ENCODE measurements at regions not wholly inside any gene's neighbourhood (a gene's known extent, or its start where the extent isn't known, plus 50 kb on each side); places are given as distances from the start of the nearest gene placed in this dataset.
"Not testable (repeated sequence)": the region's sequence is repeated elsewhere in the genome, so short reads cannot be mapped to it uniquely, and the experiment has no call there.

GRCh38 chr6:113009682-113010081 lies 662.6 kb downstream of the RFPL4B start:
- DNase-seq, result no peak

DNA sequence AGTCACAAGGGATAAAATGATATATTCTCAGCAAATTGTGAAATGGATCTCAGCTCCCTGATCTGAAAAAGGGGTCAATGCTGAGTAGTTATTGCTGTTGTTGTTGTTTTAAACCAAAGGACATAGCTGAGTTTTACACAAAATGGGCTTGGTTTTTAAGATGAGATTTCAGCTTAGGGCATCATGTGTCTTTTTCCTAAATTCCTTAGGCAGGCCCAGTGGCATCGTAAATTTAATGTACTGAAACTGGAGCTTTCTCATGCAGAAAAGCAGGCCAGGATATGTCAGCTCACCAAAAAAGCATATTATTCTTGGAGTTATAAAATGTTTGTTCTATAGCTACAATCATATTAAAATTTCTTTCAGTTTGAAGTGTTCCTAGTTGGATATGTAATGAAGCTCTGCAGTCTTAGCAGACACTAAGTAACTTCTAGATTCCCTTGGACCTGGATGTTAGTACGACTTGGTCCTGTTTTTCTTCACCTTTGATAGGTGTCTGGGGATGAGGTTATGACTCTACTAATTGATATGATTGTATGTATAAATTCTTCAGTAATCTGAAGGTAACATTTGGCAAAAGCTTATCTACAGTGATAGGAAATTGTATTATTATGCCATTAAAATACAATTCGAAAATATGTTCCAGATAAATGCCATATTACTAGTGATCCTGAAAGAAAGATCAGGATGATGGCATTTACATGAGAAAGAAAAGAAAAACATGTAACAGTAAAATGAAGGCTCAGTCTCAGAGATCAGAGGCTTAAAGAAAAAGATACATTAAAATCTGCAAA lies 663.3 kb downstream of the RFPL4B start:
- no peak for DNase-seq

GRCh38 chr6:113011389-113011788 lies 664.3 kb downstream of the RFPL4B start:
- DNase-seq, result no peak

GRCh38 chr6:113011801-113012200 lies 664.7 kb downstream of the RFPL4B start:
- DNase-seq, result no peak

DNA sequence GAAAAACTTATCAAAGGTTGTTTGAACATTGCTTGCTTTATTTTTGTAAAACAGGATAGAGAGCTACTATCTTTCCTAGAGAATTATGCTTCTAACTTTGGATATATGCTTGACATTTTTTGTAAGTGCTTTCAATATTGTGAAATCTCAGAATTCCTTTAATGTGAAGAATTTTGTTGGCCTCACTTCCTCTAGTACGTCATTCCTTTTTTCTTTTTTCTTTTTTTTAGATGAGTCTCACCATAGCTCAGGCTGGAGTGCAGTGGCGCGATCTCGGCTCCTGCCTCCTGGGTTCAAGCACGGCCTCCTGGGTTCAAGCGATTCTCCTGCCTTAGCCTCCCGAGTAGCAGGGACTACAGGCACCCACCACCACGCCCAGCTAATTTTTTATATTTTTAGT lies 668.1 kb downstream of the RFPL4B start:
- no peak for DNase-seq

DNA sequence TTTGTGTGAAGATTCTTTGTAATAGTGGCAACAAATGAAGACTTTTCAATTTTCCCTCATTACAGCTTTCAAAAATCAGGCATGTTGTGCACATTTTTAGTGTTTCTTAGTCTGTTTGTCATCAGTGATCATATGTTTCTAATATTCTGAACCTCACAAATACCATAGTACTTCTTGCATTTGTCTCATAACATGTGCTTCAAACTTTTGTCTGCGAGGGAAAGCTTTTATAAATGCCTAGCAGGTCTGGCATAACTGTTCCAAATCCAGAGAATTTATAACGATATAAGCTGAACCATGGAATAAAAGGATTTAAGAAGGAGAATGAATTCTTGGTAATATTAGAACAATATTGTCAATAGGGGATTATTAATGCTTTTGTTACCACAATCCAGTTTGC lies 670.2 kb downstream of the RFPL4B start:
- DNase-seq, result no peak

GRCh38 chr6:113018351-113019151 lies 671.4 kb downstream of the RFPL4B start:
- no peak for DNase-seq

GRCh38 chr6:113019176-113019575 lies 672.0 kb downstream of the RFPL4B start:
- DNase-seq, result no peak

DNA sequence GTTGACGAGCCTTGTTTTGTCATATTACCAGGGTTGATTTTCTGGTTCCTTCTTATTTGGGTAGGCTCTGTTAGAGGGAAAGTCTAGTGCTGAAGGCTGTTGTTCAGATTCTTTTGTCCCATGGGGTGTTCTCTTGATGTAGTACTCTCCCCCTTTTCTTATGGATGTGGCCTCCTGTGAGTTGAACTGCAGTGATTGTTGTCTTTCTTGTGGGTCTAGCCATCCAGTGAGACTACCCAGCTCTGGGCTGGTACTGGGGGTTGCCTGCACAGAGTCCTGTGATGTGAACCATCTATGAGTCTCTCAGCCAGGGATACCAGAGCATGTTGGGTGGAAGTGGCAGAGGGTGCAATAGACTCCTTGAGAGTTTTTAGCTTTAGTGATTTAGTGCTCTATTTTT lies 680.6 kb downstream of the RFPL4B start:
- DNase-seq, result no peak

- not testable (repeated sequence) for DNase-seq
Observed at GRCh38 chr6:113029161-113029560, 682.0 kb downstream of the RFPL4B start.

GRCh38 chr6:113031591-113032238 lies 684.6 kb downstream of the RFPL4B start:
- DNase-seq, result no peak

GRCh38 chr6:113039005-113039404 lies 691.9 kb downstream of the RFPL4B start:
- no peak for DNase-seq

GRCh38 chr6:113047148-113047547 lies 700.0 kb downstream of the RFPL4B start:
- DNase-seq, result no peak

DNA sequence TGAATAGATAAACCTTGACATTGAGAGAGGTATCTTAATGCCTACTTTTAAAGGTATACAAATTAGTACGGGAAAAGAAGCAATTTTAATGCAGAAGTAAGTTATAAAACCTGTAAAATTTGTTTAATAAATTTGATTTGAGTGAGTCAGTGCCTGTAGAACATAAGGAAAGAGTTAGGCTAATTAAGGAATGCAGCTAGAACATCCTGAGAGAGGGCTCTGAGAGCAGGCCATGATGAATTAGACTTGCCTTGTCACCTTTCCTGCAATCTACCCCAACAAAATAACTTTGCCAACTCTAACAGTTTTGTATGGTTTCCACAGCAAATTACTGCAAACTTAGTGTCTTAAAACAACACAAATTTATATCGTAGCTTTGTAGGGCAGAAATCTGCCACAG lies 700.8 kb downstream of the RFPL4B start:
- DNase-seq, result no peak

GRCh38 chr6:113048741-113049140 lies 701.6 kb downstream of the RFPL4B start:
- no peak for DNase-seq

DNA sequence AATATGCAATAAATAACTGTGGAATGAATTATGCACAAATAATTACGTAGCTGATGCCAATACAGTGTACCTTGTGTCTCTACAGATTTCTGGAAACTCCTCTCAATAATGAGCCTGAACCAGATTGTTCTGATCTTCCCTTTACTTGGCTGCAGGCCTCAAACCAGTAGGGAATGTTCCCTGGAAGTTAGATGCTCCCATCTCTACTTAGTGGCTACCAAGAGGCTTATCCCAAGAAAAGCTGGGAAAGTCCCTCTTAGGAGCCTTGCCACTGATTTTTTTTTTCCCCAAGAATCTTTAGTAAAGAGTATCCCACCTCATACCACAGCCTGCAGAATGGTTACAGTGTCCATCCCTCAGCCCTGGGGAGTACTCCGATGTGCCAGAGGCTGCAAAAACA lies 702.1 kb downstream of the RFPL4B start:
- DNase-seq, result no peak

GRCh38 chr6:113050010-113050858 lies 703.1 kb downstream of the RFPL4B start:
- DNase-seq, result no peak

GRCh38 chr6:113050979-113051378 lies 703.8 kb downstream of the RFPL4B start:
- no peak for DNase-seq

DNA sequence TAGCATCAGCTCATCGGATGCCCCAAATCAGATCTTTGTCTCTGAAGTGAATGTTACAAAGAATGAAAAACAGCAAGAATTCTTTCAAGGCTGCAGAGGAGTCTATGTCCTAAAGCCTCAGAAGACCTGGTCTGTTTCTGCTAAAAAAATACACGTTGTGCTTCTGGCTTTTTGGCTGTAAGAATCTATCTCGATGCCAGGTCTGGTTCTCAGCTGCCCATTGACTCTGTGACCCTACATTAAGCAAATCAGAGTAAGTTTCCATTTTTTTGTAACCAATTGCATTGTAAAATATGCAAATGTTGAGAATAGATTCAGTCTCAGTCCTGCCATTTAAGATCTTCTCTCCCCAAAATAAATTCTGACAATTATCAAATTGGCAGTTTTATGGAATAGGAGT lies 705.4 kb downstream of the RFPL4B start:
- DNase-seq, result no peak

DNA sequence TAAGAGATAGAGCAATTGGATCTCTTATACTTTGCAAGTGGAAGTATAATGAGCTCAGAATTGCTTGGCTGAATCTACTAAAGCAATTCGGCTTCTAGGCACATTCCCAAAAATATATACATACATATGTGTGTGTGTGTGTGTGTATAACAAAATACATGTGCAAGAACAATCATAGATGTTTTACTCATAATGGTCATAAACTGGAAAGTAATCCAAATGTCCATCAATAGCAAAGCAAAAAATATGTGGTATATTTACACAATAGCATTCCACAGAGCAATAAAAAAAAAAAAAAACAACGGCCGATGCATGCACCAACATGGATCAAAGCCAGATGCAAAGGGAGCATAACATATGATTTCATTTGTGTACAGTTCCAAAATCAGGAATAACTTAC lies 707.9 kb downstream of the RFPL4B start:
- DNase-seq, result no peak

DNA sequence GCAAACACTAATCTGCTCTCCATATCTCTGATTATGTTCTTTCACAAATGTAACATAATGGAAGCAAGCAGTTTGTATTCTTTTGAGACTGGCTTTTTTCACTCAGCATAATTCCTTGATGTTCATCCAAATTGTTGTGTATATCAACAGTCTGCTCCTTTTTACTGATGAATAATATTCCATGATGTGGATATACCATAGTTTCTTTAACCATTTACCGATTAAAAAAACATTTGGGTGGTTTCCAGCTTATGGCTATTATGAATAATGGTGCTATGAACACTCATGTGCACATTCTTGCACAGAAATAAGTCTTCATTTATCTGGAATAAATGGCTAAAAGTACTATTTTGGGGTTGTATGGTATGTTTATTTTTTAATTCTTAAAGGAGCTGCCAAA lies 708.9 kb downstream of the RFPL4B start:
- DNase-seq, result no peak

DNA sequence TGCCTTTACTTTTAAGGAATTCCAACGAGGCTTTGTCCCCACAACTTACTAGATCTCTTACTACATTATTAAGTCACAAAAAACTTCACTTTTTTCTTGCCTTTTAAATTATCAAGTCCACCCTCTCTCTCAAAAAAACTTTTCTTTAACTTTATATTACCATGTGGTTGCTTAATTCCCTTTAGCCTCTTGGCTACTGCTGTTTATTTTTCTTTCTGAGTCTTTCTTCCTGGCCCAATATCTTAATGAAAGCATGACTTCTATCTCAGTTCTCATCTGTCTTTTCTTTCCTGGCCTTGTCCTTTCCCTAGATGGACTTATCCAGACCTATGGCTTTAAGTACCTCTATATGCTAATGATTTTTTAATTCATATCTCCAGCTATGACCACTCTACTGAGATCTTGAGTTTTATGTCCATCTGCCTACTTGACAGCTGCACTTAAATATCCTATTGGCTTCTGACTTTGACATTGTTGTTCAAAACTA lies 710.5 kb downstream of the RFPL4B start:
- DNase-seq, result no peak

DNA sequence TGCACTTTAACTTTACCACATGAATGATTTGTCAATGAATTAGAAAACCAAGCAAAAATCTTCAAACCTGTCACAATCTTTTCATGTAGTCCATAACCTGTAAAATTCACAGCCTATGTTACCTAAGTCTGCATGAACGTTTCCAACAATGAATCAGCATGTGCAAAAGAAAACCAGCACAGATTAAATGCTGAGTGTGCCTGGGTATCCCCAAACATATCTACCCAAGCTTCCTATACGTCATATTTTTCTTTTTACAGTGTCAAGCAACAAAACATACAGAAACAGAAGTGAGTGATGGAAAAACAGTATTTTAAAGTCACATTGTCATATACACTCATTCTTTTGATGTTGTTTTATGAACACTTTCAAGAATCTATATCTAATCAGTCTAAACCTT lies 713.5 kb downstream of the RFPL4B start:
- no peak for DNase-seq

Measured in MV-4-11 (cell line).